ENCODE measurements at regions not wholly inside any gene's neighbourhood (a gene's known extent, or its start where the extent isn't known, plus 50 kb on each side); places are given as distances from the start of the nearest gene placed in this dataset.
"Not testable (repeated sequence)": the region's sequence is repeated elsewhere in the genome, so short reads cannot be mapped to it uniquely, and the experiment has no call there.

- no peak overlapping the region for H3K4me3 ChIP-seq (ENCODE audit: low read length)
- no peak for TF ChIP-seq CTCF (conservative IDR thresholded peaks at IDR 0.05; ENCODE audit: low read length)
- no peak for DNase-seq (ENCODE audit: low read depth)
Observed at GRCh38 chr6:6826961-6827360, 238.4 kb downstream of the LY86 start.

- no peak for TF ChIP-seq CTCF (conservative IDR thresholded peaks at IDR 0.05; ENCODE audit: low read length)
- DNase-seq (ENCODE audit: low read depth), result no peak
- no peak overlapping the region for H3K4me3 ChIP-seq (ENCODE audit: low read length)
Observed at GRCh38 chr6:6829872-6830685, 241.6 kb downstream of the LY86 start.

DNA sequence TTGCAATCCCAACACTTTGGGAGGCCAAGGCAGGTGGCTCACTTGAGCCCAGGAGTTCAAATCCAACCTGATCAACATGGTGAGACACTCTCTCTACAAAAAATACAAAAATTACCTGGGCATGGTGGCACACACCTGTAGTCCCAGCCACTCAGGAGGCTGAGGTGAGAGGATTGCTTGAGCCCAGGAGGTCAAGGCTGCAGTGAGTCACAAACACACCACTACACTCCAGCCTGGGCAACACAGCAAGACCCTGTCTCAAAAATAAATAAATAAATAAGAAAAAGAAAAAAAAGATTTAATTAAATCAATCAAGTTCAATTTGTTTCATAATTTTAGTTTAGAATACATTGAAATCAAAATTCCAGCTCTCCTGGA lies 242.2 kb downstream of the LY86 start:
- not testable (repeated sequence) for DNase-seq (ENCODE audit: low read depth); H3K4me3 ChIP-seq (ENCODE audit: low read length)

GRCh38 chr6:6832439-6832838 lies 243.9 kb downstream of the LY86 start:
- no peak overlapping the region for H3K4me3 ChIP-seq (ENCODE audit: low read length)
- TF ChIP-seq CTCF (conservative IDR thresholded peaks at IDR 0.05; ENCODE audit: low read length), result no peak
- DNase-seq (ENCODE audit: low read depth), result no peak

GRCh38 chr6:6834356-6835222 lies 246.1 kb downstream of the LY86 start:
- H3K4me3 ChIP-seq (ENCODE audit: low read length), result no peak overlapping the region
- DNase-seq (ENCODE audit: low read depth), result no peak

GRCh38 chr6:6835223-6835503 lies 246.6 kb downstream of the LY86 start:
- no peak for TF ChIP-seq CTCF (conservative IDR thresholded peaks at IDR 0.05; ENCODE audit: low read length)
- DNase-seq (ENCODE audit: low read depth), result no peak
- no peak overlapping the region for H3K4me3 ChIP-seq (ENCODE audit: low read length)

More at GRCh38 chr6:6834356-6835222, 246.1 kb downstream of the LY86 start:
- no peak for TF ChIP-seq CTCF (conservative IDR thresholded peaks at IDR 0.05; ENCODE audit: low read length)

DNA sequence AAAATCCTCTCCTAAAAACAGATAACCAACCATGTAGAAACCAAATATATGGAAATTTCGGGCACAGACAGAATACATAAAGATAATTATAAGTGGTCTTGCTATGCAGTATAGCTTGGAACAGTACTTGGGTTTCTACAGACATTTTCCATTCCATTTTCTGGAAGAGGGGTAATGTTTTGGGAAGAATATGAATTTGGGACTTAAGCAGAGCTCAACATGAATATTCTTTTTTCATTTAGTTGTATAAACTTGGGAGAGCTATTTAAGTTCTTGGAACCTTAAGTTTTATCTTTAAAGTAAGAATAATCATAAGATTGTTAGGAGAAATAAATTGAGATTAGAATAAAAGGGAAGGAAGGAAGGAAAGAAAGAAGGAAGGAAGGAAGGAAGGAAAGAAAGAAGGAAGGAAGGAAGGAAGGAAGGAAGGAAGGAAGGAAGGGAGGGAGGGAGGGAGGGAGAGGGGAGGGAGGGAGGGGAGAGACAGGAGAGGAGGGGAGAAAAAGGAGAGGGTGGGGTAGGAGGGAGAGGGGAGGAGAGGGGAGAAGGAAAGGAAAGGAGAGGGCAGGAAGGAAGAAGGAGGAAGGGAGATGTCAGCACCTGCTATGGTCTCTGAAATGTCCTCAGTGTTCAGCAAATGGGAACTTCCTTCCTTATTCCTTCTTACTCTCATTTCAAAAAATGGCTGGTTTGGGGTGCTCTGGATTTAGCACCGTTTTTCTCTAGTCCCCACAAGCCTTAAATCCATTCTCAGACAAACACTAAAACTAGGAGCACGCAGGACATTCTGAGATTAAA lies 248.3 kb downstream of the LY86 start:
- no peak for DNase-seq (ENCODE audit: low read depth)
- TF ChIP-seq CTCF (conservative IDR thresholded peaks at IDR 0.05; ENCODE audit: low read length), result no peak
- no peak overlapping the region for H3K4me3 ChIP-seq (ENCODE audit: low read length)

Measured in AG10803 (cell line).